HG03442 (cell line): ENCODE measurements at regions not wholly inside any gene's neighbourhood (a gene's known extent, or its start where the extent isn't known, plus 50 kb on each side); places are given as distances from the start of the nearest gene placed in this dataset.
"Not testable (repeated sequence)": the region's sequence is repeated elsewhere in the genome, so short reads cannot be mapped to it uniquely, and the experiment has no call there.

Source experiments
- ATAC-seq: cut with Tn5 transposase; IDR thresholded peaks from one replicate; pipeline ENCODE4 v1.9.1; 2021; ENCODE audit warnings: mild to moderate bottlenecking, moderate library complexity; ENCODE audit not compliant: unreplicated experiment

DNA sequence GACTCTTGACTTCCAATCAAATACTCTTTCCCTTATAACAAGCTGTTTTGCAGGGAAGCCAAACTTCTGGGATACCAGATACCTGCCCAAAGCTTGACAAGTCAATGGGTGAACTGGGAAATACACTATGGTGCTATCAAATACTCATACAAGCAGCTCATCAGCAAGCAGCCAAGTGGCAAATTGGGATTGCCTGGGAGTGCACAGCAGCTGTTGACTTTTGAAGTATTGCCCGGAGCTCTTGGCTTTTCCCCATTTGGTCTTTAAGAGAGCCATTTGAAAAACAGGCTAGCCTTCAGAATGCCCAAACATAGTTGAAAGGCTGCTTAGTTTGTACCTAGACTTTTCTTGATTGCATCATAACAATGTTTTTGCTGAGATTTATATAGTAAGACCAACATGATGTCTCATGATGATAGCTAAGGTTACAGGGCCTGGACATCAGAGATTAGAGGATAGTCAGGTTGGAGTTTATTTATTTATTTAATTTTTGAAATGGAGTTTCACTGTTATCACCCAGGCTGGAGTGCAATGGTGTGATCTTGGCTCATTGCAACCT lies 210.1 kb upstream of the ZNF608 start:
- ATAC-seq: no peak

DNA sequence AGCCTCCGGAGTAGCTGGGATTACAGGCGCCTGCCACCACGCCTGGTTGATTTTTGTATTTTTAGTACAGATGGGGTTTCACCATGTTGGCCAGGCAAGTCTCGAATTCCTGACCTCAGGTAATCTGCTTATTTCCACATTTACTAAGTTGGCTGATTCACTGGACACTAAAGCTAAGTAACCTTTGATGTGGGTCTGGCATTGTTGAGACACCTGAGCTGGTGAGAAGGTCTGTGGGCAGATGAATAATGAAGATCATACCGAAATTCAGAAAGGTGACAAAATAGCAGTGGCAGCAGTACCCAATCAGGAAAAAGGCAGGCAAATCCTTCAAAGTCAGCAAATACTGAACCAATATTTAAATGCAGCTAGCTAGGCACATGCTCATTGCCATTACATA lies 210.6 kb upstream of the ZNF608 start:
- ATAC-seq: no peak

DNA sequence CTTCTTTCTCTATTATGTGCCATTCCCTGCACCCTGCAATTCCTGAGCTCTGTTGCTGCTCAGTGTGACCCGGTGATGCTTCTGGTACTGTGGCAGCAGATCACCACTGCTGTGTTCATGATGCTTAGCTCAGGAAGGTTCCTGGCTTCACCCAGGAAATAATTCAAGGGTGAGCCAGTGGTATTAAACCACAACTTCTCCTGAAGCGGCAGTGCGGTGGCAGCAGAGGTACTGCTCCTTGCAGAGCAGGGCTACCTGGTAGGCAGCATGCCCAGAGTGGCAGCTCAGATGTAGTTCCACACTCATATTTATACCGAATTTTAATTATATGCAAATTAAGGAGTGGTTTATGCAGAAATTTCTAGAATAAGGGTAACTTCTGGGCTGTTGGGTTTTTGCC lies 213.8 kb upstream of the ZNF608 start:
- ATAC-seq: no peak

DNA sequence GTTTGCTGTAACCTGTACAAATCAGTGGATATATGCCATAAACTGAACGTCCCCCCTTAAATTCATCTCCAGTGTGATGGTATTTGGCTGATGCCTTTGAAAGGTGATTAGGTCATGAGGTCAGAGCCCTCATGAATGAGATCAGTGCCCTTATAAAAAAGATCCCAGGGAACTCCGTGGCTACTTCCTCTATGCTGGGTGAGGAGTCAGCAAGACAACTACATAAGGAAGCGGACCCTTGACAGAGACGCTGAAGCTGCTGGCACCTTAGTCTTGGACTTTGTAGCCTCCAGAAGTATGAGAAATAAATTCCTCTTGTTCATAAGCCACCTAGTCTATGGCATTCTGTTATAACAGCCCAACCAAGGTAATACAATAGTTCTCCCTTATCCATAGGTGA lies 215.1 kb upstream of the ZNF608 start:
- ATAC-seq: no peak

DNA sequence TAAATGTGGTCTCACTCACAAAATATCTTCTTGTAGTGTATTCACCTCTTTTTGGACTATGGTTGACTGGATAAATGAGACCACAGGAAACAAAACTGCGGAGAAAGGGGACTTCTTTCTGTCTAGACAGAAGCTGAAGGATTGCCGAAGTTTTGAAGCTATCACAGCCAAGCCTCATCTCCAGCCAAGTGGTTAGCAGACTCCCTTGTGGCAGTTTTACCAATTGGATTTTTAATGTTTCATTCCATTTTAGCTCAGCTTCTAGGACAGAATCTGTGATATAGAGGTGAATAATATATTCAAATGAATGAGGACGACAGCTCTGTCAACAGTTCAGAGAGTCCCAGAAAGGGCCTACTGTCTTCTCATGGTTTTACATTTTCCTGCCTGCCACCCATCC lies 215.7 kb upstream of the ZNF608 start:
- no peak for ATAC-seq

DNA sequence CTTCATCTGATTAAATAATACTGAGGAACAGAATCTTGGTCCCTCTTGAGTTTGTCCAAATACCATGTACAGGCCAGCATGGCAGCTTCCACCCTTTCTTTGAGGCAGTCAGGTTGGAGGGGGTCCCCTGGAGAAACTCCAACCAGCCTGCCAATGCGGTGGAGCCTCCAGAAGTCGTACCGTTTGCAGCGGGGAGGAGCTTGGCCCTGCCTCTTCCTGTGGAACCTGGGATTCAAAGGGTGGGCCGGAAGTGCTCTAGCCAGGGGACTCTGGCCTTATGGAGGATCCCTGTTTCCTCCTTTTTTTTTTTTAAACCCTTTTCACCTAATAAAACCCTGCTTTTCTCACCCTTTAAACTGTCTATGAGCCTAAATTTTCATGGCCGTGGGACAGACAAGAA lies 216.3 kb upstream of the ZNF608 start:
- ATAC-seq: no peak

DNA sequence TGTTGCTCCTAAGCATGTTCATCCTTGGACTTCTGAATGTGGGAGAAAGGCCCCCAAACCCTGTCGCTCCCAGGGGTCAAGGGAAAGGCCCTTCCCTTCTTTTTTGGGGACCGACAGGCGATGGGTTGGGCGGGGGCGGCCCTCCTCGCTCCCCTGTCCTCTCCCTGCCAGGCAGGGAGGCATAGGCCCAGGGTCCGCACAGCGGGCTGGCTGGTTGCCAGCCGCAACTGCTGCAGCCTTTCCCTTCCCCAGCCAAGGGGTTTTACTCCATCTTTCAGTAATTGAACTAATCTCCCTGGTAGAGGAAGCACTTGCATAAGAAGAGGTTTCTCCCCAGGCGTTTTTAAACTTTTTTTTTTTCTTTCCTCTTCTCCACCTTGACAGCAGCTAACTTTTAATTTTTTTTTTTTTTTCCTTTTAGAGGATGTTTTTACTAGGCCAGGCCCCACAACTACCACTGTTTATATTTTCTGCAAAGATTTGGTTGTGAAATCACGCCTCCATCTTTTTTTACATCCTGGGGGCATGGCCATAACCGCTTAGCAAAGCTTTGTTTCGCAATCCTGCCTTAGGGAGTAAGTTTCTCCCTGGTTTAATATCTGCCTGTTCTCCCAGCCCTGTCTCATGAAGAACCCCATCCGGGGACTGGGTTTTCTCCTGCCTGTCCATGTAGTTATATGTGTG lies 216.9 kb upstream of the ZNF608 start:
- no peak for ATAC-seq

DNA sequence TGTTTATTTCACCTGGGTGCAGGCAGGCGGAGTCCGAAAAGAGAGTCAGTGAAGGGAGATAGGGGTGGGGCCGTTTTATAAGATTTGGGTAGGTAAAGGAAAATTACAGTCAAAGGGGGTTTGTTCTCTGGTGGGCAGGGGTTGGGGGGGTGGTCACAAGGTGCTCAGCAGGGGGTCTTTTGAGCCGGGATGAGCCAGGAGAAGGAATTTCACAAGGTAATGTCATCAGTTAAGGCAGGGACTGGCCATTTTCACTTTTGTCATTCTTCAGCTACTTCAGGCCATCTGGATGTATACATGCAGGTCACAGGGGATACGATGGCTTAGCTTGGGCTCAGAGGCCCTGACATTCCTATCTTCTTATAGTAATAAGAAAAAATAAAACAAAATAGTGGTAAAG lies 220.3 kb upstream of the ZNF608 start:
- ATAC-seq: not testable (repeated sequence)

DNA sequence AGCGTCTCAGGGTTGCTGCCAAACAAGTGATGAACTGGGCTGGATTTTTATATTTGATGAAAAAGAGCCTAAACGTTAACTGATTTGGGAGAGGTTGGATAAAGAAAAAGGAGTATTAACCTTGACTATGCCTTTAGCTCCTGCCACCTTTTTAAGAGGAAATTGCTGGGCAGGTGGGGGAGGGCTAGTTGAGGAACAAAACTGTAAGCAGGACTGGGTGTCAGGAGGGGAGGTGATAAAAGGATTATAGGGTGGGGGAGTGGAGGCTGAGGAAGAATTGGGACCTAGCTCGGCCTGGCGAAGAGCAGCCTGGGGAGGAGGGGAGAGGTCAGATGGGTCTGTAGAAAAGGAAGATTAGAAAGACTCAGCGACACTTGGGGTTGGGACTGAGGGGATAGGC lies 223.9 kb upstream of the ZNF608 start:
- ATAC-seq: not testable (repeated sequence)

DNA sequence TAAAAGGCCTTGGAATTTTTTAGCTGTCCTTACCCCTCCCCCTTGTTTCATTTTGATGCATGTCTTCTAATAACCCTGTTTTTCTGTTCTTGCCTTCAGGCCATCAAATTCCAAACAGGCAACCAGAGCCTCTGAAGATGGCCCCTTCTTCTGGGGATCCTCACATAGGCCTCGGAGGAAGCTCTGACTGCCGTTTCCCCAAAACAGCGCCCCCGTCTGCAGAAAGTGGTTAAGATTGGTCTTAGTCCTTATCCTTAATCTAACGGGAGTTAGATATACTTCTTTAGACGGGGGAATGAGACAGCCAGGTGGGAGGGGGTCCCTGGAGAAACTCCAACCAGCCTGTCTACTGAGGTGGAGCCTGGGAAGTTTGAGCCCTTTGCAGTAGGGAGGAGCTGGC lies 226.3 kb upstream of the ZNF608 start:
- ATAC-seq: no peak

DNA sequence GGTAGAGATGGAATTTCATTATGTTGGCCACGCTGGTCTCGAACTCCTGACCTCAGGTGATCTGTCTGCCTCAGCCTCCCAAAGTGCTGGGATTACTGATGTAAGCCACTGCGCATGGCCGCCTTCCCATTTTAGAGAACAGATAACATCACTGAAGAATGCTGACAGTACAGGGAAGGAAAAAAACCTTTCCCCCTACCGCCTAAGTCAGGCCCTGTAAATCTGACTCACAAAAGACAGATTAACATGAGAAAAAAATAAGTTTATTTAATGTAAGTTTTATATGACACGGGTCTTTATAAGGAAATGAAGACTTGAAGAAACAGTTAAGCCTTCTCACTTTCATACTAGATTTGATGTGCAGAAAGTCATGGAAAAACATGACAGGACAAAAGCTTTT lies 227.2 kb upstream of the ZNF608 start:
- no peak for ATAC-seq

DNA sequence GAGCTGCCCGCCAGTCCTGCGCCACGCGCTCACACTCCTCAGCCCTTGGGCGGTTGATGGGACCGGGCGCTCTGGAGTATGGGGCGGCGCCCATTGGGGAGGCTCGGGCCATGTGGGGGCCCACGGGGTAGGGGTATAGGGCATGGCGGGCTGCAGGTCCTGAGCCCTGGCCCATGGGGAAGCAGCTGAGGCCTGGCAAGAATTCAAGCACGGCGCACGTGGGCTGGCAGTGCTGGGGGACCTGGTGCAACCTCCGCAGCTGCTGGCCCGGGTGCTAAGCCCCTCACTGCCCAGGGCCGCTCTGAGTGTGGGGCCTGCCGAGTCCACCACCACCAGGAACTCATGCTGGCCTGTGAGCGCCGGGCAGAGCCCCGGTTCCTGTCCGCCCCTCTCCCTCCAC lies 229.6 kb upstream of the ZNF608 start:
- ATAC-seq: no peak

DNA sequence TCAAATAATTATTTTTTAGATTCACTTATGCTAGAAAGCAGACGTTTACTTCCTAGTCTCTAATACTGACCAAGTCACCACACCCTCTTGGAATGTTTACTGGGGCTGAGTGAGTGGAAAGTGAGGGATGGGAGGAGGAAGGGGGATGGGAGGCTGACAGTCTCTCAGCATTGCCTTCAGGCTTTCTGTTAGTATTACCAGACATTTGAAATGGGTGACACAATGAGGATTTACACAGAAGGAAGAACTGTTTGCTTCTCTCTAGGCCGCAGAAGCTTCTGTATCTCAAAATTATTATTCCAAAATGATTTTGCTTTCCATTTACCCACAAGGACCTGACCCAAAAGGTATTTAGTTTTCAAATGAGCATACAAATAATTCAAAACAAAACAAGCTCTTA lies 232.8 kb upstream of the ZNF608 start:
- no peak for ATAC-seq

DNA sequence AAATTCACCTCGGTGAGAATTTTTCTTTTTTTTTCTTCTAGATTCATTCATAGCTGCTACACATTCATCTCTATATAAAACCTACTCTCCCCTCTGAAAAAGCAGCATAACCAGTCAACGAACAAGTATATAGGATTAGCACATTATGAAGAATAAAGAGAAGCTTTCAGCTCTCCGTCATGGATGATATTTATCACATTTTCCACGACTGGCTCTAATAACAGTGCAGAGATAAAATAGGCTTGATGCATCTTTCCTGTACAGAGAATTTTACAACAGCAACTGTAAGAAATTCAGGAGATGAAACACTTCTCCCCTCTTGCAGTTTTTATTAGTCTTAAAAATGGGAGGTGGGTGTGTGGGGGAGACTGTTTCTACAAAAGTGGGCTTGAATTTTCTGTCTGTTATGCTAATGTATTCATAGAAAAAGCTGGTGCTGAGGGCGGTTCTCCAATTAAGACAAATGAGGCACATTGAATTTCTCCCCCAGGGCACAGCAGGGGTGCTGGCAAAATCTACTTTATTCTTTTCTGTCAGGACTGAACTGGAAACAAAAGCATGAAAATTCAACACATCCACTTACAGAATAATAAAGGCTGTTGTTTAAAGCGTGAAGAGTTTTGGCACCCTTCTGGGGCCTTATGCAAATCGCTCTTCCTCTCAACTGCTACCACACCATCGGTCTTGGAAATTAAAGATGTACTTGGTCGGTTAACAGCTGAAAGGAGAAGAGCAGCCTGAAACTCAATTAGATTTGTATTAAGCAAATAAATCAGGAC lies 233.9 kb upstream of the ZNF608 start:
- ATAC-seq: peak; percentile 88

DNA sequence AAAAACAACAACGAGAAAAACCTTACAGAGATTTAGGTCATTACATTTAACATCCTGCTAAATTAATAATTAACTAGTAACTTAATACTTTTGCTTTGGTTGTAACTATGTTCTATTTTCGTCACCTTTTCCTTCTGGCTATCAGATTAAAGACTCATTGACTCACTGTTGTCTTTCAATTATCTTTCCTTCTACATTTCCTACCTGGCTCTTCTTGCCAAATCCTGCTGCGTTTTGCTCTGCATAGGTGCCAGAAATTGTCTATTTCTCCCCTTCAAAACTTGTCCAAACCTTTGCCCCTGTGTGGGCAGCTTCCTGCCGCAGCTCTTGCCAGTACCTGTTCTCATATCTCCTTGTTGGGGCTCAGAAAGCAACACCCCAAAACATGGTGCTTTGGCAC lies 235.5 kb upstream of the ZNF608 start:
- ATAC-seq: no peak

DNA sequence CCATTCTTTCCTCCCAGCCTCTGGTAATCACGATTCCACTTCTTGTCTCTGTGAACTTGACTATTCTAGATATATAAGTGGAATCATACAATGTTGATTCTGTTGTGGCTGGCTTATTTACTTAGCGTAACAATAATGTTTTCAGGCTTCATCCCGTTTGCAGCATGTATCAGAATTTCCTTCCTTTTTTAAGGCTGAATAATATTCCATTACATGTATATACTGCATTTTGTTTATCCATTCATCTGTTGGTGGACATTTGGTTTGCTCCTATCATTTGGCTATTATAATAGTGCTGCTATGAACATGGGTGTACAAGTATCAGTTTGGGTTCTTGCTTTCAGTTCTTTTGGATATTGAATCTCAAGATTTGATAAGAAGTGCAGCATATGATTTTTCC lies 239.7 kb upstream of the ZNF608 start:
- ATAC-seq: no peak

DNA sequence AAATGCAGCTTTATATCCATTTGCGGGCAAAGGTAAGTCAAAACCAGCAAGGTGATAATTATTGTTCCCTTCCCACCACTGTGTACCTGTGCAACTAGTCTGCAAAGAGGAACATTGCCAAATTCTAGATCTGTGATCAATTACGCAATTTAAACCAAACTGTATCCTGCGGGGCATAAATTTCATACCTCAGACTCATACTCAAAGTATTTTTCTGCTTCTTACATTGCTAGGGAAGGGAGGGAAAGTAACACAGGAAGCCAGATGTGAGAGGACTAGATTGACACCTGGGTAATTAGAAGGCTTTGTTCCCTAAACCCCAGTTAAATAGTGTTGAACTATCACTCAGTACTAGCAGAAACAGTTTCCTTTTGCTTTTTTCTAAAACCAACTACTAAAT lies 240.2 kb upstream of the ZNF608 start:
- no peak for ATAC-seq

DNA sequence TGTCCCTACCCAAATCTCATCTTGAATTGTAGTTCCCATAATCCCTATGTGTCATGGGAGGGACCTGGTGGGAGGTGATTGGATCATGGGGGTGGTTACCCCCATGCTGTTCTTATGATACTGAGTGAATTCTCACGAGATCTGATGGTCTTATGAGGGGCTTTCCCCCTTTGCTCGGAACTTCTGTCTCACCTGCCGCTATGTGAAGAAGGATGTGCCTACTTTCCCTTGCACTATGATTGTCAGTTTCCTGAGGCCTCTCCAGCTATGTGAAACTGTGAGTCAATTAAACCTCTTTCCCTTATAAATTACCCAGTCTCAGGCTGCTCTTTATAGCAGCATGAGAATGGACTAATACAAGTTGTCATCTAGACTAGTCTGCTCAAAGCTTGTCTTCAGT lies 241.3 kb upstream of the ZNF608 start:
- not testable (repeated sequence) for ATAC-seq

DNA sequence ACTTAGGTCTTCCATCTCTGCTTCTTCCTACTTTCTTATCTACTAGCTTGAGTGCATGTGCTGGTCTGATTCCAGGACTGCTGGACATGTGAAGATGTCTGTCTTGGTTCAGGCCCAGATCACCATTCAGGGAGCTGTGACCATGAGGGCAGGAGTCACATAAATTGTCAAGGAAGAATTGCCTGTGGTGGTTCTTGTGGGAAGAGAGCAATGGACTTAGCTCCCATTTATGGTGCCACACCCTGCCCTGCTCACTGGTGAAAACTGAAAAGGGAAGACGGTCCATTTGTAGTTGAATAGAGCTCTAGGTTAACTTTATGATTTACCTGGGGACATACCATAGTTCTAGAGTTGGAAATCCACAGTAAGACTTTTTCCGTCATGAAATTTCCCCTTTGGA lies 244.3 kb upstream of the ZNF608 start:
- ATAC-seq: no peak

DNA sequence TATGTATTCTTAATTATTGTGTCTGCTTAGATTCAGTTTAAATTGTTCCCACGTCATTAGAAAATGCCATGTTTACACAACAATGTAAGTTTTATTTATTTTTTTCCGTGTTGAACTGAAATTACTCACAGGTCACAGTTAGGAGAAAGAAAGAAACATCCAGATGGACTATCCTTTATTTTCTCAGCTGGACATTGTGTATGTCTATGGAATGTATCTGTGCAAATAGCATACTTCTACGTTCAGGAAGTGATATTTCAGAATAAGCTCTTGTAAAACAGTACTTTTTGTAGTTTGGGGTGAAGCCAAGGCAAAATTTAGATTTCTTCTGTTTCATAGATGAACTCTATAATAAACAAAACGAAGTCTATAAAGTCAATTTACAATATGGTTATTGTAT lies 249.0 kb upstream of the ZNF608 start:
- ATAC-seq: no peak

DNA sequence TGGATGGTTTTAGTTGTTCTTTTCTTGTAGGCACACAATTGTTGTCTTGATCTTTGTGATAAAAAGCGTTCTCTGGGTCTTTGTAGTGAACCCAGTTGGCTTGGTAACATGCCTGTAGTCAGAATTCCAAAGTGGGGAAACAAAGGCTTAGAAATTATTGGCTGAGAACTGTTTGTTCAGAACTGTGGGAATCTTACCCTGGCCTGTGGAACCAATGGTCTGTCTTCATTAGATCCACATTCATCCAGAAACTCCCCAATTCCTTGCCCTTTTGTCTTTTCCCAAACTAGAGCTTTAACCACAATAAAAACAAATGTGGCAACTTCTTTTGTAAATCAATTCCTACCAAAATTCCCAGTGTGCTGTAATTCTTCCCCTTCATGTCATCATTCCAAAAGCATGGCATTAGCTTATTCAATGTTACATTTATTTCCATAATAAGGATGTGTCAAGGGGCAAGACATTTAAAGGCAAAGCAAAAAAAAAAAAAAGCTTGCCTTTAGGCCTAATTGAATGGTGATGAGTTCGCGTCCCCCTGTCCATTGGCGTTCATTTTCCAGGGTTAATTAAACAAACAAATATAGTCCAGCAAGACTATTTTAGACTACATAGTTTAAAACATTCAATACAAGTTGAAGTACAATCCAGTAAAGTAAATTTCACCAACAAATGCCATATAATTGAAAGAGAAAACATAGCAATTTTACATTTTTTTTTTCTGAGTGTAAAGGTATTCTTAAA lies 249.8 kb upstream of the ZNF608 start:
- ATAC-seq: no peak

DNA sequence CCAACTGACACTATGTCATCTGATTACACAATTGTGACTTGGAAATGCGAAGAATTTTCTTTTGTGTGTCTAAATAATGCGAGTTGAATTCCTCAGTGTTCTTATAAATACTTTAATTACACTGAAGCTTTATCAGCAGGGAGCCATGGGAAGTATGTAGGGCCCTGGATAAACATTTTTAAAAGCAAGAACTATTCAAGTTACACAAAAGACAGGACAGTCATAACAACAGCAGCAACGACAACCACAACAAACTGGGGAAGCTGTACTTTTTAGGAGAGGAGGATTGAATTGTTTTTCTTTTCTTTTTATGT lies 250.3 kb upstream of the ZNF608 start:
- no peak for ATAC-seq
